HepG2 (cell line): ENCODE measurements at regions not wholly inside any gene's neighbourhood (a gene's known extent, or its start where the extent isn't known, plus 50 kb on each side); places are given as distances from the start of the nearest gene placed in this dataset.

Experiments used
- ATAC-seq: fragments of 200-7000 bp; cut with Tn5 transposase; 3 replicates; pipeline ENCODE4 v1.9.1; 2020; ENCODE audit warnings: mild to moderate bottlenecking, moderate library complexity
- BruUV-seq: library from RNA; stranded (reverse); fragments of 400-500 nt; replicated peaks from 2 replicates; lab custom pipeline; 2021; lab: Mats Ljungman, UMichigan
- CTCF ChIA-PET: fragments of 300-600 bp; formaldehyde crosslinking; extraction: SDS; loops from one replicate; lab custom pipeline; 2021; ENCODE audit warnings: low total read pairs, inconsistent platforms, low intra/inter-chr PET ratio; lab: Yijun Ruan, JAX
- POLR2A ChIA-PET: fragments of 350-600 bp; sonication (Branson Sonifier 250); formaldehyde crosslinking; loops from one replicate; lab custom pipeline; 2020; ENCODE audit warnings: antibody characterized with exemption, inconsistent platforms; lab: Yijun Ruan, JAX
- DNase-seq: peaks from one replicate; pipeline ENCODE4 v3.0.0-alpha.2; 2015; ENCODE audit warnings: low spot score
- FAIRE-seq: peaks from 3 replicates; lab custom pipeline; 2011; peaks lifted over from hg19 to GRCh38; lab: Jason Lieb, UNC
- H2AFZ ChIP-seq: one replicate; pipeline ENCODE4 v1.6.1; 2011; ENCODE audit warnings: low read length, inconsistent platforms
- H3K27ac ChIP-seq: fragments of 300-600 bp; 3 replicates; pipeline ENCODE4 v1.8.0; 2011; ENCODE audit warnings: mixed run types, mild to moderate bottlenecking, mixed read lengths, low read length, inconsistent platforms; ENCODE audit not compliant: insufficient read depth; ENCODE audit errors: extremely low read length
- H3K27me3 ChIP-seq, 2 experiments: fragments of 200-600 bp in 1 of 2; 2 replicates in 1 of 2; 3 replicates in 1 of 2; pipeline versions ENCODE4 v1.6.0 to v1.8.0; 2011; ENCODE audit warnings: low read length in 2 of 2, mild to moderate bottlenecking in 2 of 2, moderate library complexity in 2 of 2, inconsistent platforms in 1 of 2; ENCODE audit not compliant: insufficient read depth in 2 of 2, control insufficient read depth in 1 of 2
- H3K36me3 ChIP-seq, 2 experiments: fragments of 200-600 bp in 1 of 2; replicated peaks in 1 of 2; 2 replicates in 1 of 2; 3 replicates in 1 of 2; pipeline versions ENCODE4 v1.5.1 to v1.8.0; 2011; ENCODE audit warnings: low read length in 2 of 2, inconsistent platforms in 1 of 2; ENCODE audit not compliant: insufficient read depth in 2 of 2, control insufficient read depth in 1 of 2
- H3K4me1 ChIP-seq: 2 replicates; pipeline ENCODE4 v1.5.1; 2012; ENCODE audit warnings: low read length, inconsistent platforms; ENCODE audit not compliant: insufficient read depth
- H3K4me2 ChIP-seq: 2 replicates; pipeline ENCODE4 v1.6.0; 2011; ENCODE audit warnings: low read depth, low read length, inconsistent platforms
- H3K4me3 ChIP-seq, 3 experiments: fragments of 200-600 bp in 1 of 3; sonication (generic), shearing (Covaris generic) in 1 of 3; replicated peaks in 1 of 3; 2 replicates each; pipeline ENCODE4 v1.5.1; 2011 to 2016; ENCODE audit warnings: low read length in 3 of 3, inconsistent platforms in 2 of 3, low read depth in 2 of 3, mild to moderate bottlenecking in 2 of 3, control low read depth in 1 of 3, mixed read lengths in 1 of 3; ENCODE audit not compliant: insufficient read depth in 1 of 3
- H3K79me2 ChIP-seq: one replicate; pipeline ENCODE4 v1.6.1; 2011; ENCODE audit warnings: low read length, inconsistent platforms; ENCODE audit not compliant: insufficient read depth
- H3K9ac ChIP-seq: 2 replicates; pipeline ENCODE4 v1.6.0; 2011; ENCODE audit warnings: mild to moderate bottlenecking, low read depth, low read length, inconsistent platforms; ENCODE audit not compliant: insufficient read depth
- H3K9me3 ChIP-seq: 2 replicates; pipeline ENCODE4 v1.5.1; 2012; ENCODE audit warnings: mild to moderate bottlenecking, low read length
- H4K20me1 ChIP-seq: 2 replicates; pipeline ENCODE4 v1.6.0; 2011; ENCODE audit warnings: inconsistent platforms, mild to moderate bottlenecking, low read length, moderate library complexity; ENCODE audit not compliant: insufficient read depth
- GABPB1 ChIP-seq: IDR thresholded peaks from 2 replicates; pipeline ENCODE4 v1.6.1; 2016; ENCODE audit warnings: mild to moderate bottlenecking, missing genetic modification reagents, moderate library complexity, missing compliant biosample characterization
- NFE2L1 ChIP-seq: sonication (generic); formaldehyde crosslinking; IDR thresholded peaks from 2 replicates; pipeline ENCODE4 v1.4.0; 2020; ENCODE audit warnings: missing genetic modification reagents, mild to moderate bottlenecking, borderline replicate concordance
- NFKB2 ChIP-seq: sonication (generic); formaldehyde crosslinking; IDR thresholded peaks from 2 replicates; pipeline ENCODE4 v1.4.0; 2020; ENCODE audit warnings: missing genetic modification reagents, borderline replicate concordance
- RNF2 ChIP-seq: fragments of 450-650 bp; conservative IDR thresholded peaks from 2 replicates; pipeline ENCODE4 v1.6.1; 2016; ENCODE audit warnings: low read depth
- STAT5B ChIP-seq: sonication (generic); formaldehyde crosslinking; IDR thresholded peaks from 2 replicates; pipeline ENCODE4 v1.4.0; 2020; ENCODE audit warnings: missing genetic modification reagents
- TCF12 ChIP-seq, 2 experiments: fragments of 450-650 bp in 1 of 2; sonication (generic) in 1 of 2; formaldehyde crosslinking in 1 of 2; IDR thresholded peaks; 2 replicates each; pipeline versions ENCODE4 v1.6.1 to v1.8.0; 2017 to 2022; ENCODE audit warnings: antibody characterized with exemption in 1 of 2, mild to moderate bottlenecking in 1 of 2, missing genetic modification reagents in 1 of 2, moderate library complexity in 1 of 2
- ZBTB33 ChIP-seq: sonication (generic); formaldehyde crosslinking; IDR thresholded peaks from 2 replicates; pipeline ENCODE4 v1.4.0; 2020; ENCODE audit warnings: missing genetic modification reagents
- ZNF225 ChIP-seq: sonication (generic); formaldehyde crosslinking; IDR thresholded peaks from 2 replicates; pipeline ENCODE4 v1.4.0; 2020; ENCODE audit warnings: mild to moderate bottlenecking, missing genetic modification reagents
- ZNF607 ChIP-seq: sonication (generic); formaldehyde crosslinking; IDR thresholded peaks from 2 replicates; pipeline ENCODE4 v1.5.1; 2020; ENCODE audit warnings: missing genetic modification reagents, mild to moderate bottlenecking, borderline replicate concordance
- ZNF670 ChIP-seq: sonication (generic); formaldehyde crosslinking; IDR thresholded peaks from 2 replicates; pipeline ENCODE4 v1.8.0; 2022; ENCODE audit warnings: mild to moderate bottlenecking, missing genetic modification reagents, borderline replicate concordance
- WGBS: methylation state at CpG from one replicate; pipeline ENCODE4 v1.1.6; 2017; ENCODE audit warnings: low lambda C conversion rate; 5-methylcytosine and 5-hydroxymethylcytosine counted together
- in situ Hi-C: cut with HindIII; loops from 2 replicates; pipeline ENCODE4 v1.10.0; 2017; ENCODE audit warnings: low pct_unique_long_range_greater_than_20kb; ENCODE audit not compliant: extremely low pct_ligation_motif_present
- intact Hi-C: fragments of 100-400 bp; cut with micrococcal nuclease; formaldehyde crosslinking; loops from one replicate; pipeline ENCODE4 v1.10.0; 2022; ENCODE audit not compliant: unreplicated experiment
- TF ChIP-seq, protein P1 (sequence below), 2 experiments: sonication (generic) in 1 of 2; formaldehyde crosslinking in 1 of 2; IDR thresholded peaks; 2 replicates each; pipeline versions ENCODE4 v1.5.1 to v1.6.1; 2011 to 2020; ENCODE audit warnings: borderline replicate concordance in 1 of 2, low read depth in 1 of 2, low read length in 1 of 2, mild to moderate bottlenecking in 1 of 2, missing genetic modification reagents in 1 of 2, moderate library complexity in 1 of 2
- TF ChIP-seq, protein P2 (sequence below): sonication (generic); formaldehyde crosslinking; IDR thresholded peaks from 2 replicates; pipeline ENCODE4 v1.5.1; 2020; ENCODE audit warnings: mild to moderate bottlenecking, missing genetic modification reagents, moderate library complexity

- TF ChIP-seq TCF12 (IDR thresholded peaks at IDR 0.05) (no peak), TCF12 (CRISPR knock-in tag; IDR thresholded peaks at IDR 0.05) (no peak)
These were observed 100.6 kb upstream of the IGF1R start (continued) for GRCh38 chr15:98547741-98548138.

DNA sequence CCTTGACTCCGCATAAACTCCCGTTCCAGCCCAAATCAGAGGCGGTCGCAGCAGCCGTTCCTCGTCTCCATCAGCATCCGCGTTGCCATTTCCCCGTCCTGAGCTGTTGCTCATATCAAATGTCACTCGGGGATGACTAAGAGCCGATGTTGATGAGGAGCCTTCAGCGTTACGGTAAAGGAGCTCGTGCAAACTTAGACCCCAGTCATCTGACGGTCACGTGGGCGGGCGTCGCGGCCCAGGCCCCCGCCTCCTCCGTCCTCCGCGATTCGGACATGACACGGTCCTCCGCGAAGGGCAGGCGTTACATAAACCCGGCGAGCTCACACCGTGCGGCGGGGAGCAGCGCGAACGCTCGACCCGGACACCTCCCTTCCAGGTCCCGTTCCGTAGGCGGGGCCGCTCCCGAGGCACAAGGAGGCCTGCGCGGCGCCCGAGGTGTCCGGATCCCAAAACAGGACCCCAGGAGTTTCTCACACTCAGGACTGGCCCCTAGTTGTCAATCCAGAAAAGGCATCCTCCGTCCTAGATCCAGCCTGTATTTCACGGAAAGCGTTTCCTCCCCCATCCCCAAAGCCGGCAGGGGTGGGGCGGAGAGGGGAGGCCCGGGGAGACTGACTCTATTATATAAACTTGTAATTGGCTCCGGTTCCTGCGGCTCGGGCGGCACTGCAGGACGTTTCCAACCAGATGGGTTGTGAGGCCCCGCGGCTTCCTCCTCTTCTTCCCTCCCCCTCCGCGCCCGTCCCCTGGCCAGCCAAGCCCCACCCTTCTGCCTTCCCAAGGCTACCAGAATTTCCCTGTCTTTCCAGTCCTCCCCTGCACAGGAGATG lies 100.0 kb upstream of the IGF1R start:
- POLR2A ChIA-PET: no interaction called here
- ATAC-seq: peak; percentile 65
- intact Hi-C loops: no loop called here

More for the DNA sequence above, 100.0 kb upstream of the IGF1R start:
- TF ChIP-seq NFKB2 (CRISPR knock-in tag) (no peak), NFE2L1 (CRISPR knock-in tag) (no peak), ZBTB33 (CRISPR knock-in tag) (peak; percentile 68; the same call in 1 of the 2 replicates), RNF2 (0 out of 2 replicates have a peak, but pooled peaks have one; percentile 29), ZNF607 (CRISPR knock-in tag) (no peak), ZNF225 (CRISPR knock-in tag) (no peak), STAT5B (CRISPR knock-in tag) (no peak), GABPB1 (CRISPR knock-in tag) (peak; percentile 24; the same call in 1 of the 2 replicates), ZNF670 (CRISPR knock-in tag) (no peak)
- TF ChIP-seq, protein P1, sequence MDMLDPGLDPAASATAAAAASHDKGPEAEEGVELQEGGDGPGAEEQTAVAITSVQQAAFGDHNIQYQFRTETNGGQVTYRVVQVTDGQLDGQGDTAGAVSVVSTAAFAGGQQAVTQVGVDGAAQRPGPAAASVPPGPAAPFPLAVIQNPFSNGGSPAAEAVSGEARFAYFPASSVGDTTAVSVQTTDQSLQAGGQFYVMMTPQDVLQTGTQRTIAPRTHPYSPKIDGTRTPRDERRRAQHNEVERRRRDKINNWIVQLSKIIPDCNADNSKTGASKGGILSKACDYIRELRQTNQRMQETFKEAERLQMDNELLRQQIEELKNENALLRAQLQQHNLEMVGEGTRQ (IDR thresholded peaks at IDR 0.05; ENCODE audit: low read depth, low read length): peak; percentile 33; the same call in 1 of the 2 replicates
- TF ChIP-seq, protein P1 (CRISPR knock-in tag; IDR thresholded peaks at IDR 0.05; ENCODE audit: borderline replicate concordance): no peak
- TF ChIP-seq, protein P2, sequence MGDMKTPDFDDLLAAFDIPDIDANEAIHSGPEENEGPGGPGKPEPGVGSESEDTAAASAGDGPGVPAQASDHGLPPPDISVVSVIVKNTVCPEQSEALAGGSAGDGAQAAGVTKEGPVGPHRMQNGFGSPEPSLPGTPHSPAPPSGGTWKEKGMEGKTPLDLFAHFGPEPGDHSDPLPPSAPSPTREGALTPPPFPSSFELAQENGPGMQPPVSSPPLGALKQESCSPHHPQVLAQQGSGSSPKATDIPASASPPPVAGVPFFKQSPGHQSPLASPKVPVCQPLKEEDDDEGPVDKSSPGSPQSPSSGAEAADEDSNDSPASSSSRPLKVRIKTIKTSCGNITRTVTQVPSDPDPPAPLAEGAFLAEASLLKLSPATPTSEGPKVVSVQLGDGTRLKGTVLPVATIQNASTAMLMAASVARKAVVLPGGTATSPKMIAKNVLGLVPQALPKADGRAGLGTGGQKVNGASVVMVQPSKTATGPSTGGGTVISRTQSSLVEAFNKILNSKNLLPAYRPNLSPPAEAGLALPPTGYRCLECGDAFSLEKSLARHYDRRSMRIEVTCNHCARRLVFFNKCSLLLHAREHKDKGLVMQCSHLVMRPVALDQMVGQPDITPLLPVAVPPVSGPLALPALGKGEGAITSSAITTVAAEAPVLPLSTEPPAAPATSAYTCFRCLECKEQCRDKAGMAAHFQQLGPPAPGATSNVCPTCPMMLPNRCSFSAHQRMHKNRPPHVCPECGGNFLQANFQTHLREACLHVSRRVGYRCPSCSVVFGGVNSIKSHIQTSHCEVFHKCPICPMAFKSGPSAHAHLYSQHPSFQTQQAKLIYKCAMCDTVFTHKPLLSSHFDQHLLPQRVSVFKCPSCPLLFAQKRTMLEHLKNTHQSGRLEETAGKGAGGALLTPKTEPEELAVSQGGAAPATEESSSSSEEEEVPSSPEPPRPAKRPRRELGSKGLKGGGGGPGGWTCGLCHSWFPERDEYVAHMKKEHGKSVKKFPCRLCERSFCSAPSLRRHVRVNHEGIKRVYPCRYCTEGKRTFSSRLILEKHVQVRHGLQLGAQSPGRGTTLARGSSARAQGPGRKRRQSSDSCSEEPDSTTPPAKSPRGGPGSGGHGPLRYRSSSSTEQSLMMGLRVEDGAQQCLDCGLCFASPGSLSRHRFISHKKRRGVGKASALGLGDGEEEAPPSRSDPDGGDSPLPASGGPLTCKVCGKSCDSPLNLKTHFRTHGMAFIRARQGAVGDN (CRISPR knock-in tag): peak; percentile 32; the same call in 1 of the 2 replicates
- DNase-seq (no peak), FAIRE-seq (no peak)
- H3K9ac ChIP-seq: no peak overlapping the region
- BruUV-seq: no TSS peak
- H3K4me3 ChIP-seq: peak overlapping the region in 2 of 3 experiments; percentile 26 to 41; a peak in 3 of 6 replicates
- H3K36me3 ChIP-seq: no peaks in the 10 kb centered on the region
- 40% methylated on average over 39 of the region's 65 CpGs for WGBS
- peaks cover 4 to 66% of the 10 kb centered on the region in 2 experiments for H3K27me3 ChIP-seq
- in situ Hi-C loops: no loop called here
- no peaks in the 10 kb centered on the region for H3K4me1 ChIP-seq
- no peak overlapping the region for H3K27ac ChIP-seq
- peak overlapping the region; percentile 53 for H3K4me2 ChIP-seq
- CTCF ChIA-PET: no interaction called here
- H3K9me3 ChIP-seq: no peaks in the 10 kb centered on the region
- H2AFZ ChIP-seq: no peak overlapping the region
- H3K79me2 ChIP-seq: no peaks in the 10 kb centered on the region
- H4K20me1 ChIP-seq: no peaks in the 10 kb centered on the region; the same call in 1 of the 2 replicates
